Ovary (tissue), 3 donors: ENCODE measurements at regions not wholly inside any gene's neighbourhood (a gene's known extent, or its start where the extent isn't known, plus 50 kb on each side); places are given as distances from the start of the nearest gene placed in this dataset.

ENCODE experiments used
- POLR2A ChIP-seq: fragments of 450-650 bp; IDR thresholded peaks from one replicate; pipeline ENCODE4 v1.6.1; 2017; ENCODE audit warnings: antibody characterized with exemption, mild to moderate bottlenecking, moderate library complexity
- TF ChIP-seq, protein P1 (sequence below), 3 donors: fragments of 450-650 bp in 2 of 3; fragments of 200-600 bp in 1 of 3; IDR thresholded peaks; one replicate each; pipeline versions ENCODE4 v1.5.1 to v1.8.0; 2016 to 2022; ENCODE audit warnings: antibody characterized with exemption in 3 of 3, mild to moderate bottlenecking in 1 of 3
- donor health status: DM: no; HTN: no; CAD: no.

GRCh38 chr2:204341887-204342276, 203.4 kb upstream of the PARD3B start:
- TF ChIP-seq, protein P1, sequence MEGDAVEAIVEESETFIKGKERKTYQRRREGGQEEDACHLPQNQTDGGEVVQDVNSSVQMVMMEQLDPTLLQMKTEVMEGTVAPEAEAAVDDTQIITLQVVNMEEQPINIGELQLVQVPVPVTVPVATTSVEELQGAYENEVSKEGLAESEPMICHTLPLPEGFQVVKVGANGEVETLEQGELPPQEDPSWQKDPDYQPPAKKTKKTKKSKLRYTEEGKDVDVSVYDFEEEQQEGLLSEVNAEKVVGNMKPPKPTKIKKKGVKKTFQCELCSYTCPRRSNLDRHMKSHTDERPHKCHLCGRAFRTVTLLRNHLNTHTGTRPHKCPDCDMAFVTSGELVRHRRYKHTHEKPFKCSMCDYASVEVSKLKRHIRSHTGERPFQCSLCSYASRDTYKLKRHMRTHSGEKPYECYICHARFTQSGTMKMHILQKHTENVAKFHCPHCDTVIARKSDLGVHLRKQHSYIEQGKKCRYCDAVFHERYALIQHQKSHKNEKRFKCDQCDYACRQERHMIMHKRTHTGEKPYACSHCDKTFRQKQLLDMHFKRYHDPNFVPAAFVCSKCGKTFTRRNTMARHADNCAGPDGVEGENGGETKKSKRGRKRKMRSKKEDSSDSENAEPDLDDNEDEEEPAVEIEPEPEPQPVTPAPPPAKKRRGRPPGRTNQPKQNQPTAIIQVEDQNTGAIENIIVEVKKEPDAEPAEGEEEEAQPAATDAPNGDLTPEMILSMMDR (IDR thresholded peaks at IDR 0.05): no peak
- TF ChIP-seq POLR2A: no peak
